Muscle of leg (tissue), 3 donors: ENCODE measurements at regions not wholly inside any gene's neighbourhood (a gene's known extent, or its start where the extent isn't known, plus 50 kb on each side); places are given as distances from the start of the nearest gene placed in this dataset.
A peak's percentile ranks its signal among the peaks of the same experiment; 100 is the strongest.

Experiments used
- DNase-seq: peaks from one replicate; pipeline ENCODE4 v3.0.0; 2013
- H3K27ac ChIP-seq: one replicate; pipeline ENCODE4 v1.5.1; 2013; ENCODE audit warnings: mild to moderate bottlenecking, low read length, control low read depth
- H3K27me3 ChIP-seq: one replicate; pipeline ENCODE4 v1.6.1; 2013; ENCODE audit warnings: low read length; ENCODE audit not compliant: control insufficient read depth, insufficient read depth
- H3K36me3 ChIP-seq: one replicate; pipeline ENCODE4 v1.6.1; 2013; ENCODE audit warnings: low read length; ENCODE audit not compliant: control insufficient read depth, insufficient read depth
- H3K4me1 ChIP-seq: one replicate; pipeline ENCODE4 v1.6.1; 2013; ENCODE audit warnings: low read length; ENCODE audit not compliant: control insufficient read depth, insufficient read depth
- H3K4me3 ChIP-seq: one replicate; pipeline ENCODE4 v1.5.1; 2013; ENCODE audit warnings: low read length, control low read depth
- H3K9me3 ChIP-seq: replicated peaks from 2 replicates; pipeline ENCODE4 v1.6.1; 2013; ENCODE audit warnings: low read depth, low read length; ENCODE audit not compliant: control insufficient read depth
- WGBS: methylation state at CpG from one replicate; pipeline ENCODE4 v1.1.5; 2013; ENCODE audit warnings: missing lambda C conversion rate; ENCODE audit not compliant: insufficient coverage; 5-methylcytosine and 5-hydroxymethylcytosine counted together

DNA sequence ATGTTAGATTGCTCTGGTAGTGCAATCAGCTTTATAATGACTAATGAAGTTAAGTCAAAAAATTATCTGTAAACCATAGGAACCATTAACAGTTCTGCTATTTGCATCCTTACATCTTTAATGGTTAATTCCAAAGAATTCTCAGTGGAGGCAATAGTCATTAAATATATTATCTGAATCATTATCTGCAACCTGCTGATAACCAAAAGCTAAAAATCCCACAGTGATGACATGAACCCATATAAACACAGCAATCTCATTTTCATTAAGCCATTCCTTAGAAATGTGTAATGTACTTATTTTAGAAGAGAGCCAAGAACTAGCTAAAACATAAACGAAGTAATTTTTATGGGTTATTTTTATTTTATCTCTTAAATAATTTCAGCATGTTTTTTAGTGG is 60.2 kb downstream of the MAGEB16 start:
- Histone ChIP-seq H3K27me3 (peaks cover 2% of the 10 kb centered on the region), H3K36me3 (no peaks in the 10 kb centered on the region), H3K4me3 (no peak overlapping the region), H3K27ac (no peak overlapping the region), H3K4me1 (no peaks in the 10 kb centered on the region), H3K9me3 (no peaks in the 10 kb centered on the region)
- no peak for DNase-seq
- no CpG with 5 or more reads among the region's 1 CpG for WGBS

DNA sequence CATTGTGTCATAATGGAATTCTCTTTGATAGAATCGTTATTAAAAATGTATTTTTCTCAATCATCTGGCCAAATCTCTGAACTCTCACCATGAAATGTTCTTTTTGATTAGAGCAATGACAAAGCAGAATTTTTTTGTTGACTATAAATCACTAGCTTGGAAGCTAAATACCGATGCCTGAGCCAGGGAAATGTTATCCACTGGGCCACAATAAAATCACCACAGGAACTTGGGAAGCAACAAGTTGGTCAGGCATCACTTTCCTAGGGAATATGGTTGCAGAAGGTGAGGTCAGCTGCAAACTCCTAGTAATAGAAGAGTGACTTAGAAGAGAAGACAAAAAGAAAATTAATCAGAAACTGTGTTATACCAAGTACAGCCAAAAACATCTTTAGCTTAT is 60.6 kb upstream of the CFAP47 start:
- Histone ChIP-seq H3K9me3 (no peaks in the 10 kb centered on the region), H3K27ac (no peak overlapping the region), H3K4me3 (no peak overlapping the region), H3K36me3 (no peaks in the 10 kb centered on the region), H3K4me1 (no peaks in the 10 kb centered on the region), H3K27me3 (peaks cover 2% of the 10 kb centered on the region)
- no CpG with 5 or more reads among the region's 2 CpGs for WGBS
- peak; percentile 3 for DNase-seq

DNA sequence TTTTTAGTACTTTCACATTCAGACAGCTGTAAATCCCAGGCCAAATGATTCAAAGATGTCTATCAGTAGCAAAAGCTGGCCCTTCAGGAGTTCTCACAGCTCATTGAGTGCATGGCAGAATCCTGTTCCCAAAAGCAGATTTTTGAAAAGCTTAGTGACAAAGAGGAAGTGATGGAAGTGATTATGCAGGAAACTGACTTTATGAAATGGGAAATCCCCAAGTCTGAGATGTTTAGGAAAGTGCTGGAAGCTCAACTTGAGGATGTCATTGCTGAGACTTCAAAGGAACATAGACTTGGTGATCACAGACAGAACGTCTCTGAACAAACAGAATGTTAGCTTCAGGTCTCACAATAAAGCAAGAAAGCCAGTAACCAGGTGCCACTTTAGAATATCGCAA is 51.0 kb upstream of the CFAP47 start:
- H3K9me3 ChIP-seq: no peaks in the 10 kb centered on the region
- no peak overlapping the region for H3K27ac ChIP-seq
- no peaks in the 10 kb centered on the region for H3K4me1 ChIP-seq
- no peaks in the 10 kb centered on the region for H3K36me3 ChIP-seq
- peak; percentile 11 for DNase-seq
- no CpG with 5 or more reads among the region's 2 CpGs for WGBS
- H3K27me3 ChIP-seq: no peaks in the 10 kb centered on the region
- H3K4me3 ChIP-seq: no peak overlapping the region
